Right atrium auricular region (tissue), 2 donors: ENCODE measurements at regions not wholly inside any gene's neighbourhood (a gene's known extent, or its start where the extent isn't known, plus 50 kb on each side); places are given as distances from the start of the nearest gene placed in this dataset.

Source experiments
- DNase-seq: peaks from one replicate; pipeline ENCODE4 v3.0.0-alpha.2; 2019; ENCODE audit warnings: low spot score
- H3K27ac ChIP-seq, 2 donors: fragments of 200-600 bp; sonication (generic); 1 replicate in 1 of 2; 2 replicates in 1 of 2; pipeline ENCODE4 v1.5.1; 2016 to 2019
- H3K27me3 ChIP-seq, 2 donors: fragments of 200-600 bp; sonication (generic); one replicate each; pipeline versions ENCODE4 v1.5.1 to v1.6.0; 2017 to 2019
- H3K36me3 ChIP-seq: fragments of 200-600 bp; sonication (generic); one replicate; pipeline ENCODE4 v1.5.1; 2016
- H3K4me1 ChIP-seq, 2 donors: fragments of 200-600 bp; sonication (generic); one replicate each; pipeline versions ENCODE4 v1.5.1 to v1.6.0; 2017 to 2019
- H3K4me3 ChIP-seq, 2 donors: fragments of 200-600 bp; sonication (generic); 1 replicate in 1 of 2; 2 replicates in 1 of 2; pipeline ENCODE4 v1.5.1; 2017 to 2019; ENCODE audit warnings: mild to moderate bottlenecking in 1 of 2, moderate library complexity in 1 of 2
- H3K9me3 ChIP-seq, 2 donors: fragments of 200-600 bp; sonication (generic); one replicate each; pipeline ENCODE4 v1.5.1; 2019
- CTCF ChIP-seq, 2 donors: fragments of 200-600 bp; sonication (generic); IDR thresholded peaks; one replicate each; pipeline ENCODE4 v1.5.1; 2019; ENCODE audit warnings: antibody characterized with exemption in 2 of 2

GRCh38 chr6:164453835-164454234 lies 855.6 kb downstream of the C6orf118 start:
- no peak for DNase-seq
- no peaks in the 10 kb centered on the region for H3K9me3 ChIP-seq
- no peaks in the 10 kb centered on the region for H3K4me1 ChIP-seq
- no peak overlapping the region for H3K27ac ChIP-seq
- H3K27me3 ChIP-seq = no peaks in the 10 kb centered on the region
- no peaks in the 10 kb centered on the region for H3K36me3 ChIP-seq
- TF ChIP-seq CTCF (IDR thresholded peaks at IDR 0.05) = no peak
- H3K4me3 ChIP-seq = no peak overlapping the region

GRCh38 chr6:164442572-164442971 lies 866.8 kb downstream of the C6orf118 start:
- Histone ChIP-seq H3K9me3 (peaks cover 0 to 9% of the 10 kb centered on the region in 2 donors), H3K4me3 (no peak overlapping the region), H3K36me3 (no peaks in the 10 kb centered on the region), H3K27me3 (no peaks in the 10 kb centered on the region), H3K4me1 (no peaks in the 10 kb centered on the region), H3K27ac (no peak overlapping the region)
- DNase-seq = no peak
- TF ChIP-seq CTCF (IDR thresholded peaks at IDR 0.05) = no peak

GRCh38 chr6:164439331-164439730 lies 870.1 kb downstream of the C6orf118 start:
- DNase-seq = no peak

GRCh38 chr6:164436976-164437375 lies 872.4 kb downstream of the C6orf118 start:
- H3K4me3 ChIP-seq = no peak overlapping the region
- no peaks in the 10 kb centered on the region for H3K36me3 ChIP-seq
- no peaks in the 10 kb centered on the region for H3K27me3 ChIP-seq
- H3K9me3 ChIP-seq = no peaks in the 10 kb centered on the region
- DNase-seq = no peak
- H3K4me1 ChIP-seq = no peaks in the 10 kb centered on the region
- no peak for TF ChIP-seq CTCF (IDR thresholded peaks at IDR 0.05)
- no peak overlapping the region for H3K27ac ChIP-seq

More at GRCh38 chr6:164439331-164439730, 870.1 kb downstream of the C6orf118 start:
- H3K36me3 ChIP-seq = no peaks in the 10 kb centered on the region
- H3K4me3 ChIP-seq = no peak overlapping the region
- no peak for TF ChIP-seq CTCF (IDR thresholded peaks at IDR 0.05)
- H3K4me1 ChIP-seq = no peaks in the 10 kb centered on the region
- H3K27ac ChIP-seq = no peak overlapping the region
- no peaks in the 10 kb centered on the region for H3K27me3 ChIP-seq
- H3K9me3 ChIP-seq = peaks cover 0 to 9% of the 10 kb centered on the region in 2 donors

GRCh38 chr6:164427728-164428402 lies 881.5 kb downstream of the C6orf118 start:
- Histone ChIP-seq H3K27me3 (no peaks in the 10 kb centered on the region), H3K9me3 (peaks cover 0 to 7% of the 10 kb centered on the region in 2 donors), H3K27ac (no peak overlapping the region), H3K4me3 (no peak overlapping the region), H3K4me1 (no peaks in the 10 kb centered on the region), H3K36me3 (no peaks in the 10 kb centered on the region)
- DNase-seq = no peak
- TF ChIP-seq CTCF (IDR thresholded peaks at IDR 0.05) = no peak

DNA sequence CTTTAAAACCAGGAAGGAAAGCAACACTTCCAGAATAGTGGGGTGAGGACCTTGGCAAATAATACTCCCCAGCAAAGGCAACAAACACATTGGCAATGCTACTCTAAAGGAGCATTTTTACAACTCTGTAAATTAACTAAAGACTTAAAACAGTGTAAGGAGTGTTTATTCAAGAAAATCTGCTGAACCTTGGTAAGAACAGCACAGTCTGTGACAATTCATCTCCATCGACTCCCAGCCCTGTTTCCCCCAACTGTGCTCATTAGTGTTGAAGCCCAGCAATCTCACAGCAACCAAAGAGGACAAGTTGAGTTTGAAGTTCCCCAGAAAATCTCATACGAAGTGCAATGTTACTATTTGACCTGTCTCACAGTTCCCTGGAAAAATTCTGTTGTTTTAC lies 884.9 kb downstream of the C6orf118 start:
- Histone ChIP-seq H3K4me3 (no peak overlapping the region), H3K36me3 (no peaks in the 10 kb centered on the region), H3K27ac (no peak overlapping the region), H3K9me3 (peaks cover 0 to 15% of the 10 kb centered on the region in 2 donors), H3K27me3 (no peaks in the 10 kb centered on the region), H3K4me1 (no peaks in the 10 kb centered on the region)
- DNase-seq = no peak
- no peak for TF ChIP-seq CTCF (IDR thresholded peaks at IDR 0.05)
